Stimulated activated memory B cell treated with anti-CD40 and anti-IgM and Interleukin-4, amounts not matched to agents 10 μg/mL and 1 μg/mL and 100 μg/mL, for 72 hours (primary cell): ENCODE measurements at regions not wholly inside any gene's neighbourhood (a gene's known extent, or its start where the extent isn't known, plus 50 kb on each side); places are given as distances from the start of the nearest gene placed in this dataset.
"Not testable (repeated sequence)": the region's sequence is repeated elsewhere in the genome, so short reads cannot be mapped to it uniquely, and the experiment has no call there.

Source experiments
- ATAC-seq: fragments of 150-1000 bp; cut with Tn5 transposase; 2 replicates; pipeline ENCODE4 v1.10.0; 2021
- H3K27ac Mint-ChIP-seq: one replicate; pipeline ENCODE4 v1.8.0; 2022; ENCODE audit warnings: mild to moderate bottlenecking, mixed read lengths
- H3K27me3 Mint-ChIP-seq: one replicate; pipeline ENCODE4 v1.8.0; 2022; ENCODE audit warnings: mixed read lengths
- H3K36me3 Mint-ChIP-seq: one replicate; pipeline ENCODE4 v1.8.0; 2022; ENCODE audit warnings: mixed read lengths
- H3K4me1 Mint-ChIP-seq: one replicate; pipeline ENCODE4 v1.8.0; 2022; ENCODE audit warnings: mixed read lengths
- H3K4me3 Mint-ChIP-seq: one replicate; pipeline ENCODE4 v1.8.0; 2022; ENCODE audit warnings: mild to moderate bottlenecking, moderate library complexity, mixed read lengths
- H3K9me3 Mint-ChIP-seq: one replicate; pipeline ENCODE4 v1.8.0; 2022; ENCODE audit warnings: mixed read lengths

GRCh38 chr12:107369679-107370078 lies 276.3 kb upstream of the CRY1 start:
- no peak for ATAC-seq

DNA sequence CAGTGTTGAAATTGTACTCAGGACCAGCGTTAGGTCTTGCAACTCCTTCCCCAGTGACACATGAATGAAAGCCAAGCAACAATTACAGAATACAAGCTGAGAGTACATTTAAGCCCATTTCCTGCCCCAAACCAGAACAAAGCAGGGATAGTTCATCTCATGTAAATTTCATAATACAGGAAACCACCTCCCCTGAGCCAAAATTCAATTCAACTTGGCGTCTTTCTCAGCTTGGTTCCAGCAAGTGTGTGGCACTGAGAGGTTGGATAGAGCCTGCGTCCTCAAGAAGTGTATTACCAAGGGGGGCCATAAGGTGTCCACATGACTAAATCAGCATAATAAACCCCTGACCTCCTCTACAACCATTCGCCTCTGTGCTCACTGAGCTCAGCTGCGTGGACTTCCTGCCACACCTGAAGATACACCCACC lies 278.9 kb upstream of the CRY1 start:
- H3K4me3 Mint-ChIP-seq = no peak overlapping the region
- H3K36me3 Mint-ChIP-seq = no peaks in the 10 kb centered on the region
- no peaks in the 10 kb centered on the region for H3K9me3 Mint-ChIP-seq
- ATAC-seq = no peak
- no peaks in the 10 kb centered on the region for H3K27me3 Mint-ChIP-seq
- H3K27ac Mint-ChIP-seq = no peak overlapping the region
- H3K4me1 Mint-ChIP-seq = peaks cover 15% of the 10 kb centered on the region

More at GRCh38 chr12:107369679-107370078, 276.3 kb upstream of the CRY1 start:
- H3K4me3 Mint-ChIP-seq = no peak overlapping the region
- no peaks in the 10 kb centered on the region for H3K9me3 Mint-ChIP-seq
- H3K36me3 Mint-ChIP-seq = no peaks in the 10 kb centered on the region
- H3K4me1 Mint-ChIP-seq = peaks cover 15% of the 10 kb centered on the region
- no peaks in the 10 kb centered on the region for H3K27me3 Mint-ChIP-seq
- H3K27ac Mint-ChIP-seq = no peak overlapping the region

DNA sequence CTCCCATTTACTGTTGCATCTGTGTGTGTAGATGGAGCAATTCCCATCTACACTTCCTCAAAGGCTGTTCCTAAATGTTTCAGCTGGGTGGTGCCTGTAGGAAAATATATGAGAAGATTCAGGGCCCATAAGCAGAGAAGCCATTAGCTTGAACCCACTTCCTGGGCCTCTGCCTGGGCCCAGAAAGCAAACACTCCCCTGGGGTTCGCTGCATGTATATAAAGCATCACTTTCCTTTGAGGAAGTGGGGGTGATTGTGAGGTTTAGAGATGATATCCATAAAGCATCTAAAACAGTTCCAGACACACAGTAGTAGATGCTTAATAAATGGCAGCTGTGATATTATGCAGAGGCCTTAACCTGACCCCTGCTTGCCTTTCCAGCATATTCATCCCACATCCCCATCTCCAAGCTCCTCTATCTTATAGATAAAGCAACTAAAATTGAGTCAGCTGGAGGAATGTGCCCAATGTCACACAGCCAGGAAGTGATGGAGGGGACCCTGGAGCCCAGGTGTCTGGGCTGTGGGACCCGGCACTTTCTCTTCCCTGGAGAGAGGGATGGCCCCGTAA lies 280.0 kb upstream of the CRY1 start:
- Mint-ChIP-seq H3K27ac (no peak overlapping the region), H3K4me1 (peaks cover 15% of the 10 kb centered on the region), H3K27me3 (no peaks in the 10 kb centered on the region), H3K4me3 (no peak overlapping the region), H3K9me3 (no peaks in the 10 kb centered on the region), H3K36me3 (no peaks in the 10 kb centered on the region)
- ATAC-seq = no peak

GRCh38 chr12:107374161-107374840 lies 281.0 kb upstream of the CRY1 start:
- Mint-ChIP-seq H3K9me3 (peaks cover under 1% of the 10 kb centered on the region), H3K27ac (no peak overlapping the region), H3K27me3 (no peaks in the 10 kb centered on the region), H3K4me3 (no peak overlapping the region), H3K36me3 (no peaks in the 10 kb centered on the region), H3K4me1 (peaks cover 7% of the 10 kb centered on the region)
- no peak for ATAC-seq

DNA sequence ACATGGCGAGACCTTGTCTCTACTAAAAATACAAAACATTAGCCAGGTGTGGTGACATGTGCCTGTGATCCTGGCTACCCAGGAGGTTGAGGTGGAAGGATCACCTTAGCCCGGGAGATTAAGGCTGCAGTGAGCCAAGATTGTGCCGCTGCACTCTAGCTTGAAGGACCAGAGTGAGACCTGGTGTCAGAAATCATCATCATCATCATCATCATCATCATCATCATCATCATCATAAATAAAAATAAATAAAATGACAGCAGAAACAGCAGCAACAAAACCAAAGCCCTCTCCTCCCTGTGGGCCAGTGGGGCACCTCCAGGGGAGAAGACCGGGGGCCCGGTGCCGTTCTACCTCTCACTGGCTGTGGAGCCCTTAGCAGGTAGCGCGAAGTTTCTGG lies 281.9 kb upstream of the CRY1 start:
- ATAC-seq = no peak
- H3K27me3 Mint-ChIP-seq = no peaks in the 10 kb centered on the region
- H3K4me3 Mint-ChIP-seq = no peak overlapping the region
- H3K9me3 Mint-ChIP-seq = peaks cover 4% of the 10 kb centered on the region
- H3K36me3 Mint-ChIP-seq = no peaks in the 10 kb centered on the region
- H3K4me1 Mint-ChIP-seq = peaks cover 7% of the 10 kb centered on the region
- H3K27ac Mint-ChIP-seq = no peak overlapping the region

DNA sequence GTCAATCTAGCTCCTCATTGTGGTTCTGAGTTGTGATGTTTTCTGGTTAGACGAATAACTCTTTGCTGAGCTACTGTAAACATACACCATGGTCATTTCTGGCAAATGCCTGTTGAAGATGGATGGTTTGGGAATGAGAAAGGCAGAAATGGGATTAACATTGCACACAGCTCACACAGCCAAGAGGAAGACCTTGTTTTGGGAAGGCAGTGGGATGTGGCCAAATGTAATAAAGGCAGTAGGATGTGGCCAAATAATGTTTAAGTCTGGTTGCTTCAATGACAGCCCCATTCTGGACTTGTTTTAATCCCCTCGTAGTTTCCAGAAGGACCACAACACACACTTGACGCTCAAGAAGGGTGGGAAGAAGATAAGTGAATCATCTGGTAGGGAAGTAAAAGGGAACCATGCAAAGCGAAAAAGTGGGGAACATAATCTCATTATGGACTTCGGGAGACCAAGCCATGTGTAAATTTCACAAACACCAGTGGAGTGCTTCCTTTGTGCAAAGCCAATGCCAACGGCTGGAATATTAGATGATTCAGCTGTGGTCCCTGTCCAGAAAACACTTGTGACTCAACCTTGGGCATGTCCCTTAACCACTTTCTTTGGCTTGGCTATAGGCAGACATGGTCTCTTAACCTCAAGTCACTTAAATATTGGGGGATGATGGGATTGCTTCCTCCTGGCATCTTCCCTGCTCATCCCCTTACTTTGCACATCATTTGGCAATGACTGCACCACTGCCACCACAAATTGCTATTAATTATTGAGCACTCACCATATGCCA lies 284.4 kb upstream of the CRY1 start:
- no peak overlapping the region for H3K27ac Mint-ChIP-seq
- H3K4me1 Mint-ChIP-seq = peaks cover 2% of the 10 kb centered on the region
- H3K27me3 Mint-ChIP-seq = no peaks in the 10 kb centered on the region
- H3K9me3 Mint-ChIP-seq = peaks cover 4% of the 10 kb centered on the region
- no peaks in the 10 kb centered on the region for H3K36me3 Mint-ChIP-seq
- H3K4me3 Mint-ChIP-seq = no peak overlapping the region
- no peak for ATAC-seq

- Mint-ChIP-seq H3K9me3 (peaks cover 4% of the 10 kb centered on the region), H3K4me3 (no peak overlapping the region), H3K27ac (no peak overlapping the region), H3K4me1 (no peaks in the 10 kb centered on the region), H3K36me3 (no peaks in the 10 kb centered on the region), H3K27me3 (no peaks in the 10 kb centered on the region)
- ATAC-seq = no peak
Measured at GRCh38 chr12:107378609-107379008, 285.3 kb upstream of the CRY1 start.

GRCh38 chr12:107379142-107379851 lies 285.9 kb upstream of the CRY1 start:
- H3K27ac Mint-ChIP-seq = not testable (repeated sequence)

GRCh38 chr12:107379852-107380567 lies 286.7 kb upstream of the CRY1 start:
- no peak for ATAC-seq
- H3K27me3 Mint-ChIP-seq = no peaks in the 10 kb centered on the region
- H3K9me3 Mint-ChIP-seq = peaks cover 4% of the 10 kb centered on the region
- H3K4me3 Mint-ChIP-seq = no peak overlapping the region
- H3K27ac Mint-ChIP-seq = no peak overlapping the region
- no peaks in the 10 kb centered on the region for H3K4me1 Mint-ChIP-seq
- H3K36me3 Mint-ChIP-seq = no peaks in the 10 kb centered on the region

More at GRCh38 chr12:107379142-107379851, 285.9 kb upstream of the CRY1 start:
- not testable (repeated sequence) for H3K36me3 Mint-ChIP-seq, H3K4me3 Mint-ChIP-seq, H3K9me3 Mint-ChIP-seq, ATAC-seq, H3K27me3 Mint-ChIP-seq, H3K4me1 Mint-ChIP-seq

GRCh38 chr12:107384645-107385044 lies 291.3 kb upstream of the CRY1 start:
- Mint-ChIP-seq H3K4me1 (no peaks in the 10 kb centered on the region), H3K27ac (no peak overlapping the region), H3K27me3 (peaks cover 8% of the 10 kb centered on the region), H3K9me3 (peaks cover 2% of the 10 kb centered on the region), H3K36me3 (no peaks in the 10 kb centered on the region), H3K4me3 (no peak overlapping the region)
- ATAC-seq = no peak

GRCh38 chr12:107385509-107385908 lies 292.2 kb upstream of the CRY1 start:
- peaks cover 7% of the 10 kb centered on the region for H3K9me3 Mint-ChIP-seq
- ATAC-seq = no peak
- peaks cover 8% of the 10 kb centered on the region for H3K27me3 Mint-ChIP-seq
- no peak overlapping the region for H3K4me3 Mint-ChIP-seq
- no peaks in the 10 kb centered on the region for H3K36me3 Mint-ChIP-seq
- H3K27ac Mint-ChIP-seq = no peak overlapping the region
- H3K4me1 Mint-ChIP-seq = no peaks in the 10 kb centered on the region

- H3K36me3 Mint-ChIP-seq = no peaks in the 10 kb centered on the region
- H3K4me3 Mint-ChIP-seq = no peak overlapping the region
- no peak for ATAC-seq
- peaks cover 14% of the 10 kb centered on the region for H3K27me3 Mint-ChIP-seq
- H3K27ac Mint-ChIP-seq = no peak overlapping the region
- H3K9me3 Mint-ChIP-seq = peaks cover 7% of the 10 kb centered on the region
- H3K4me1 Mint-ChIP-seq = no peaks in the 10 kb centered on the region
Measured at GRCh38 chr12:107386569-107386968, 293.2 kb upstream of the CRY1 start.

DNA sequence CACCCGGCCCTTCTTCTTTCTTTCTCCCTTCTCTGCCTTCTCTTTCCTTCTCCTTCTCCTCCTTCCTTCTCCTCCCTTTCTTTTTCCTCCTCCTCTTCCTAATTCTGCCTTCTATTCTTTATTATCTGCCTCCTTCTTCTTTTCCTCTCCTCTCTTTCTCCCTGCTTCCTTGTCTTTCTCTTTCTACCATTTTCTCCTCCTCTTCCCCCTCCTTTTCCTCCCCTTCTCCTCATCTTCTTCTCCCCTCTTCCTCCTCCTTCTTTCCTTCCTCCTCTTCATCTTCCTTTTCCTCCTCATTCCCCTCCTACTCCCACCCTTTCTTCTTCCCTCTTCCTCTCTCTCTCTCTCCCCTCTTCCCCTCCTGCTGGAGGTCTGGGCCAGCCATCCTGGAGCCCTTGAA lies 294.9 kb upstream of the CRY1 start:
- Mint-ChIP-seq H3K27ac (no peak overlapping the region), H3K4me1 (no peaks in the 10 kb centered on the region), H3K27me3 (peaks cover 16% of the 10 kb centered on the region), H3K9me3 (peaks cover 7% of the 10 kb centered on the region), H3K36me3 (no peaks in the 10 kb centered on the region), H3K4me3 (no peak overlapping the region)
- ATAC-seq = no peak

DNA sequence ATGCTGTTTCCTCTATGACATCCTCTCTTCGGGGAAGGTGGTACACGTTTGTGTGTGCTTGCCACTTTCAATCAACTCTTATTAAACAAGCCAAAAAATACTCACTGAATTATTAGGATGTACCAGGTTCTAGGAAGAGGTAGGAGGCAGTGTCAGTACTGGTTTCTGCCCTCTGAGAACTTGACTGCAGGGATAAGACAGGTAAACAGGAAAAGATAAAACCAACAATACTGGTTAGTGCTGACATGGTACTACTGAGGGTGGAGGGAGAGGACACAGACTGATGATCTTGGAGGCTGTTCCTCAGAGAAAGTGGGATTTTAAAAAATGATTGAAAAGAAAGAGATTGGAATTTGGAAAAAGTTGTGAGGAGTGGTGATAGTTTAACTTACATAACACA lies 295.2 kb upstream of the PWP1 start:
- H3K4me3 Mint-ChIP-seq = no peak overlapping the region
- peaks cover 6% of the 10 kb centered on the region for H3K4me1 Mint-ChIP-seq
- H3K9me3 Mint-ChIP-seq = peaks cover 7% of the 10 kb centered on the region
- no peaks in the 10 kb centered on the region for H3K36me3 Mint-ChIP-seq
- H3K27me3 Mint-ChIP-seq = peaks cover 16% of the 10 kb centered on the region
- no peak overlapping the region for H3K27ac Mint-ChIP-seq
- ATAC-seq = no peak
